ENCODE measurements at regions not wholly inside any gene's neighbourhood (a gene's known extent, or its start where the extent isn't known, plus 50 kb on each side); places are given as distances from the start of the nearest gene placed in this dataset.
"Not testable (repeated sequence)": the region's sequence is repeated elsewhere in the genome, so short reads cannot be mapped to it uniquely, and the experiment has no call there.

- TF ChIP-seq CTCF (IDR thresholded peaks at IDR 0.05); EP300 (IDR thresholded peaks at IDR 0.05); POLR2A (IDR thresholded peaks at IDR 0.05; ENCODE audit: low read depth): not testable (repeated sequence)
Measured at GRCh38 chr20:56920041-56920440, 290.9 kb downstream of the TFAP2C start.

All from esophagus muscularis mucosa (tissue), 4 donors.